Fibroblast of lung (primary cell): ENCODE measurements at regions not wholly inside any gene's neighbourhood (a gene's known extent, or its start where the extent isn't known, plus 50 kb on each side); places are given as distances from the start of the nearest gene placed in this dataset.
A peak's percentile ranks its signal among the peaks of the same experiment; 100 is the strongest.

Experiments
- DNase-seq, 2 donors: peaks; one replicate each; pipeline versions ENCODE4 v3.0.0 to v3.0.0-alpha.2; 2010; ENCODE audit warnings: low read depth in 2 of 2
- H2AFZ ChIP-seq: 2 replicates; pipeline ENCODE4 v1.5.1; 2012; ENCODE audit warnings: low read length, control low read depth, inconsistent platforms
- H3K27ac ChIP-seq: 2 replicates; pipeline ENCODE4 v1.5.1; 2011; ENCODE audit warnings: low read length, control low read depth; ENCODE audit not compliant: insufficient read depth
- H3K27me3 ChIP-seq: 2 replicates; pipeline ENCODE4 v1.5.1; 2011; ENCODE audit warnings: mild to moderate bottlenecking, low read length; ENCODE audit not compliant: control insufficient read depth, insufficient read depth
- H3K36me3 ChIP-seq: 2 replicates; pipeline ENCODE4 v1.5.1; 2011; ENCODE audit warnings: low read length; ENCODE audit not compliant: control insufficient read depth, insufficient read depth
- H3K4me1 ChIP-seq: 2 replicates; pipeline ENCODE4 v1.5.1; 2011; ENCODE audit warnings: low read length; ENCODE audit not compliant: control insufficient read depth, insufficient read depth; ENCODE audit errors: extremely low read depth
- H3K4me2 ChIP-seq: 2 replicates; pipeline ENCODE4 v1.5.1; 2011; ENCODE audit warnings: low read length, control low read depth; ENCODE audit not compliant: insufficient read depth; ENCODE audit errors: extremely low read depth
- H3K4me3 ChIP-seq, 4 experiments: fragments of 200-600 bp in 1 of 4; sonication (generic) in 1 of 4; replicated peaks in 1 of 4; 2 replicates each; pipeline ENCODE4 v1.5.1; 2011 to 2016; ENCODE audit warnings: low read length in 4 of 4, low read depth in 3 of 4, mild to moderate bottlenecking in 3 of 4, control low read depth in 2 of 4, inconsistent platforms in 1 of 4, mixed read lengths in 1 of 4; ENCODE audit not compliant: insufficient read depth in 1 of 4; ENCODE audit errors: control extremely low read depth in 1 of 4
- H3K79me2 ChIP-seq: 2 replicates; pipeline ENCODE4 v1.5.1; 2012; ENCODE audit warnings: mild to moderate bottlenecking, low read length, inconsistent platforms; ENCODE audit not compliant: control insufficient read depth, insufficient read depth
- H3K9ac ChIP-seq: 2 replicates; pipeline ENCODE4 v1.5.1; 2011; ENCODE audit warnings: mild to moderate bottlenecking, low read length, control low read depth; ENCODE audit not compliant: insufficient read depth
- H3K9me3 ChIP-seq: 2 replicates; pipeline ENCODE4 v1.5.1; 2012; ENCODE audit warnings: low read depth, low read length; ENCODE audit not compliant: control insufficient read depth, insufficient read depth
- H4K20me1 ChIP-seq: 2 replicates; pipeline ENCODE4 v1.5.1; 2011; ENCODE audit warnings: low read length; ENCODE audit not compliant: control insufficient read depth, insufficient read depth; ENCODE audit errors: extremely low read depth
- EZH2 ChIP-seq: IDR thresholded peaks from 2 replicates; pipeline ENCODE4 v1.5.1; 2012; ENCODE audit warnings: low read length, control low read depth, mild to moderate bottlenecking; ENCODE audit errors: missing control alignments
- TF ChIP-seq, protein P1 (sequence below), 2 donors: IDR thresholded peaks in 1 of 2; conservative IDR thresholded peaks in 1 of 2; 1 replicate in 1 of 2; 2 replicates in 1 of 2; pipeline ENCODE4 v1.5.1; 2011 to 2012; ENCODE audit warnings: low read length in 2 of 2, control low read depth in 1 of 2, inconsistent platforms in 1 of 2, low read depth in 1 of 2, mild to moderate bottlenecking in 1 of 2

DNA sequence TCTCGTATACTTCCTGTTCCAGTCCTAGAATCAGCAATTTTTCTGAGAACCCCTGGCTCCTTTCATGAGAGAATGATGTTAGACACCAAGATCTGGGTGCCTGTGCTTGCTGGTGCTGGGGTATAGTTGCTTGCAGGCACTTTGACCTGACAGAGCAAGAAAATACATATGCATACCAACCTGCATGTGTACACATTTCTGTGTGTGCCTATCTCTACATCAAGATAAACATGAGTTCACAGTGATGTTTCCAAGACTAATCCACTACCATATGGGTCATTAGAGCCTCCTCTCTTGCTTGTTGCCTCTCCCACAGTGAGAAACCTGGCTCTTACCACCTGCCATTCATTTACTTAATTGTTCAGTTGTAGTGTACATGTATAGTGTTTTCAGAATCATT lies 229.1 kb upstream of the IGFBP3 start:
- H4K20me1 ChIP-seq = no peaks in the 10 kb centered on the region
- H3K79me2 ChIP-seq = no peaks in the 10 kb centered on the region
- H3K27ac ChIP-seq = no peak overlapping the region

DNA sequence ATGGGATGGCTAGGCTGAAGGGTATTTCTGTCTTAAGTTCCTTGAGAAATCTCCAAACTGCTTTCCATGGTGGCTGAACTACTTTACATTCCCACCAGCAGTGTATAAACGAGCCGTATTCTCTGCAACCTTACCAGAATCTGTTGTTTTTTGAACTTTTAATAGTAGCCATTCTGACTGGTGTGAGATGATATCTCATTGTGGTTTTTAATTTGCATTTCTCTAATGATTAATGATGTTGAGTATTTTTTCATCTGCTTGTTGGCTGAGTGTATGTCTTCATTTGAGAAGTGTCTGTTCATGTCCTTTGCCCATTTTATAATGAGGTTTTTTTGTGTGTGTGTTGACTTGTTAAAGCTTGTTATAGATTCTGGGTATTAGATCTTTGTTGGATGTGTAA lies 226.8 kb upstream of the IGFBP3 start:
- Histone ChIP-seq H3K9me3 (no peaks in the 10 kb centered on the region), H3K4me3 (no peak overlapping the region), H2AFZ (no peak overlapping the region), H3K27ac (no peak overlapping the region), H3K36me3 (no peaks in the 10 kb centered on the region), H3K79me2 (no peaks in the 10 kb centered on the region), H3K9ac (no peak overlapping the region), H3K4me1 (peaks cover 14% of the 10 kb centered on the region), H3K27me3 (no peaks in the 10 kb centered on the region), H3K4me2 (no peak overlapping the region), H4K20me1 (no peaks in the 10 kb centered on the region)
- peak in 1 of 2 donors; percentile 61 for DNase-seq
- TF ChIP-seq, protein P1, sequence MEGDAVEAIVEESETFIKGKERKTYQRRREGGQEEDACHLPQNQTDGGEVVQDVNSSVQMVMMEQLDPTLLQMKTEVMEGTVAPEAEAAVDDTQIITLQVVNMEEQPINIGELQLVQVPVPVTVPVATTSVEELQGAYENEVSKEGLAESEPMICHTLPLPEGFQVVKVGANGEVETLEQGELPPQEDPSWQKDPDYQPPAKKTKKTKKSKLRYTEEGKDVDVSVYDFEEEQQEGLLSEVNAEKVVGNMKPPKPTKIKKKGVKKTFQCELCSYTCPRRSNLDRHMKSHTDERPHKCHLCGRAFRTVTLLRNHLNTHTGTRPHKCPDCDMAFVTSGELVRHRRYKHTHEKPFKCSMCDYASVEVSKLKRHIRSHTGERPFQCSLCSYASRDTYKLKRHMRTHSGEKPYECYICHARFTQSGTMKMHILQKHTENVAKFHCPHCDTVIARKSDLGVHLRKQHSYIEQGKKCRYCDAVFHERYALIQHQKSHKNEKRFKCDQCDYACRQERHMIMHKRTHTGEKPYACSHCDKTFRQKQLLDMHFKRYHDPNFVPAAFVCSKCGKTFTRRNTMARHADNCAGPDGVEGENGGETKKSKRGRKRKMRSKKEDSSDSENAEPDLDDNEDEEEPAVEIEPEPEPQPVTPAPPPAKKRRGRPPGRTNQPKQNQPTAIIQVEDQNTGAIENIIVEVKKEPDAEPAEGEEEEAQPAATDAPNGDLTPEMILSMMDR (conservative IDR thresholded peaks at IDR 0.05 in 1 of 2, IDR thresholded peaks at IDR 0.05 in 1 of 2; ENCODE audit: low read depth in 1 of 2, low read length in 2 of 2) = no peak
- no peak for TF ChIP-seq EZH2

More for the DNA sequence above, 229.1 kb upstream of the IGFBP3 start:
- no peaks in the 10 kb centered on the region for H3K36me3 ChIP-seq
- no peak overlapping the region for H3K4me3 ChIP-seq
- no peak for TF ChIP-seq EZH2
- TF ChIP-seq, protein P1 (conservative IDR thresholded peaks at IDR 0.05 in 1 of 2, IDR thresholded peaks at IDR 0.05 in 1 of 2; ENCODE audit: low read depth in 1 of 2, low read length in 2 of 2) = no peak
- H3K9me3 ChIP-seq = no peaks in the 10 kb centered on the region
- no peak overlapping the region for H3K9ac ChIP-seq
- no peak overlapping the region for H3K4me2 ChIP-seq
- no peak overlapping the region for H2AFZ ChIP-seq
- no peak for DNase-seq
- H3K4me1 ChIP-seq = peaks cover 9% of the 10 kb centered on the region
- no peaks in the 10 kb centered on the region for H3K27me3 ChIP-seq

DNA sequence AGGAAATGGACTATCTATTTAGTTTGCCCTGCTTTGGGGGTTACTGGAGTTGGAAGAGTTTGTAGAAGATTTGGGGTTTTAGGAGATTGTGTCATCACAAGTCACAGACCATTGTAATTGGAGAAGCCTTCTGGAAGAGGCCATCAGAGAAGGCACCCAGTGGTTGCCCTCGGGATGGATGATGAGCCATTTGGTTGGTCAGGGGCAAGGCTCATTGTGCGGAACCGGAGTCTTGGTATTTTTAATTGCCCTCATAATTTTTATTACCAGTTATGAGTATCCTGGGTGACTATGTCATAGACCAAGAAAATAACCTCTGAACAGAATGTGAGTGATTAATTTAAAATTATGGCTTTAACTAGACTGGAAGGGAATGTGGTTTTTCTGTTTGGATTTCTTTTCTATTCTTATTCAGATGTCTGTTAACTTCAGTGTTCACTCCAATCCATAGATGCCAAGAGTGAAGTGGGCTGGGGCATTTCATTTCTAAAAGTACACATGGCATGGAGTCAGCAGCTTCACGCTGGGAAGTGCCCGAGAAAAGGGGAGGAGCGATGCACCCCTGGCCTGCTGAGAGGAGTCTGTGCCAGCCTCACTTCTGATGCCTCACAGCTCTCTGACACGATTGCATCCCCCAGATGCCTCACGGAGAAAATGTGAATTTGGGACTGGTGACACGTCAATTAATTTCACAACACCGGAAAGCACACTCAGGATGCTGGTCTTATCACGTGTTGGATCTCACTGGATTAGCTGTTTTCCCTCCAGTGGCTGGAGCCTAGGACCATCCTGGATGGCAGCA lies 225.6 kb upstream of the IGFBP3 start:
- no peaks in the 10 kb centered on the region for H3K79me2 ChIP-seq
- DNase-seq = peak; percentile 33 to 82
- peak overlapping the region; percentile 49 for H3K27ac ChIP-seq
- peaks cover 14% of the 10 kb centered on the region for H3K4me1 ChIP-seq
- H2AFZ ChIP-seq = no peak overlapping the region
- no peaks in the 10 kb centered on the region for H3K36me3 ChIP-seq
- H3K4me3 ChIP-seq = no peak overlapping the region
- no peak for TF ChIP-seq EZH2
- TF ChIP-seq, protein P1 (conservative IDR thresholded peaks at IDR 0.05 in 1 of 2, IDR thresholded peaks at IDR 0.05 in 1 of 2; ENCODE audit: low read depth in 1 of 2, low read length in 2 of 2) = no peak
- no peaks in the 10 kb centered on the region for H3K27me3 ChIP-seq
- no peaks in the 10 kb centered on the region for H3K9me3 ChIP-seq
- H4K20me1 ChIP-seq = no peaks in the 10 kb centered on the region
- no peak overlapping the region for H3K4me2 ChIP-seq
- H3K9ac ChIP-seq = no peak overlapping the region
